Prostate gland (tissue), 2 donors: ENCODE measurements at regions not wholly inside any gene's neighbourhood (a gene's known extent, or its start where the extent isn't known, plus 50 kb on each side); places are given as distances from the start of the nearest gene placed in this dataset.

Experiments
- POLR2A ChIP-seq: fragments of 450-650 bp; IDR thresholded peaks from one replicate; pipeline ENCODE4 v1.6.1; 2016; ENCODE audit warnings: antibody characterized with exemption, mild to moderate bottlenecking
- TF ChIP-seq, protein P1 (sequence below), 4 experiments: fragments of 200-600 bp in 2 of 4; fragments of 450-650 bp in 2 of 4; sonication (generic) in 2 of 4; IDR thresholded peaks; 1 replicate in 3 of 4; 2 replicates in 1 of 4; pipeline ENCODE4 v1.5.1; 2016 to 2019; ENCODE audit warnings: antibody characterized with exemption in 4 of 4, mild to moderate bottlenecking in 2 of 4, moderate library complexity in 2 of 4

DNA sequence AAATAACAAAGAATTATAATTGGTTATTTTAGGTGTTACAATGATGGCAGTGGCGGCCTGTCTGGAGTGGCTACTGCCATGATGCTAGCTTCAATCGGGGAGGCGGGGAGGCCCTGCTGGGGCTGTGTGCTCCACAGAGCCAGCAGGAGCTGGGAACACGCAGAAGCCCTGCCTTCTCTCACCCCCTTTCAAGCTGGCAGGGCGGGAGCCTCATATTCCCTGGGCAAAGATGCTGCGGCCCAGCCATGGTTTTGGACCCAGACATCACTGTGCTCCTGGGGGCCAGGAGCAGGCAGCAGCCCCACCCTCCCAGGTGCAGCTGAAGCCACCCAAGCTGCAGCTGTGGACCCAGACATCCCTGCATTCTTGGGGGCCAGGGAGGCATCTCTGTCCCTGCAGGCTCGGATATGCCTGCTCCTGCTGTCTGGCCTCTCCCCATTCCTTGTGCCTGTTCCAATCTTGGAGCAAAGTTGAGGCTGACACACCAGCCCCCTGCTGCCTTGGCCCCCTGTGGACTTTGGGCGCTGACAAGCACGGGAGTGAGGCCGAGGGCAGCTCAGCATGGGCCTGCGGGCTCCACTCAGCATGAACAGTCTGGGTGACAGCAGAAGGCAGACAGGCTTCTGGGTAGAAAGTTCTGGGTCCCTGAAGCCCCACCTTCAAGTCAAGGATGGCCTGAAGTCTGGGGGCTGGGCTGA is 263.1 kb upstream of the HTR2A start:
- TF ChIP-seq, protein P1, sequence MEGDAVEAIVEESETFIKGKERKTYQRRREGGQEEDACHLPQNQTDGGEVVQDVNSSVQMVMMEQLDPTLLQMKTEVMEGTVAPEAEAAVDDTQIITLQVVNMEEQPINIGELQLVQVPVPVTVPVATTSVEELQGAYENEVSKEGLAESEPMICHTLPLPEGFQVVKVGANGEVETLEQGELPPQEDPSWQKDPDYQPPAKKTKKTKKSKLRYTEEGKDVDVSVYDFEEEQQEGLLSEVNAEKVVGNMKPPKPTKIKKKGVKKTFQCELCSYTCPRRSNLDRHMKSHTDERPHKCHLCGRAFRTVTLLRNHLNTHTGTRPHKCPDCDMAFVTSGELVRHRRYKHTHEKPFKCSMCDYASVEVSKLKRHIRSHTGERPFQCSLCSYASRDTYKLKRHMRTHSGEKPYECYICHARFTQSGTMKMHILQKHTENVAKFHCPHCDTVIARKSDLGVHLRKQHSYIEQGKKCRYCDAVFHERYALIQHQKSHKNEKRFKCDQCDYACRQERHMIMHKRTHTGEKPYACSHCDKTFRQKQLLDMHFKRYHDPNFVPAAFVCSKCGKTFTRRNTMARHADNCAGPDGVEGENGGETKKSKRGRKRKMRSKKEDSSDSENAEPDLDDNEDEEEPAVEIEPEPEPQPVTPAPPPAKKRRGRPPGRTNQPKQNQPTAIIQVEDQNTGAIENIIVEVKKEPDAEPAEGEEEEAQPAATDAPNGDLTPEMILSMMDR (IDR thresholded peaks at IDR 0.05), result no peak
- TF ChIP-seq POLR2A, result no peak
